Osteoblast (primary cell): ENCODE measurements at regions not wholly inside any gene's neighbourhood (a gene's known extent, or its start where the extent isn't known, plus 50 kb on each side); places are given as distances from the start of the nearest gene placed in this dataset.

Experiments
- DNase-seq: peaks from one replicate; pipeline ENCODE4 v3.0.0; 2011; ENCODE audit warnings: low spot score, mixed read lengths; ENCODE audit not compliant: insufficient read length; ENCODE audit errors: missing footprints
- H2AFZ ChIP-seq: 2 replicates; pipeline ENCODE4 v1.6.0; 2011; ENCODE audit warnings: mild to moderate bottlenecking, low read length
- H3K27ac ChIP-seq: 2 replicates; pipeline ENCODE4 v1.5.1; 2011; ENCODE audit warnings: mild to moderate bottlenecking, low read depth, low read length, moderate library complexity
- H3K27me3 ChIP-seq: 2 replicates; pipeline ENCODE4 v1.6.0; 2012; ENCODE audit warnings: mild to moderate bottlenecking, control low read depth, inconsistent platforms, low read length, moderate library complexity; ENCODE audit not compliant: insufficient read depth
- H3K36me3 ChIP-seq: 2 replicates; pipeline ENCODE4 v1.5.1; 2011; ENCODE audit warnings: mild to moderate bottlenecking, low read length, control low read depth, moderate library complexity; ENCODE audit not compliant: insufficient read depth
- H3K4me1 ChIP-seq: 2 replicates; pipeline ENCODE4 v1.5.1; 2011; ENCODE audit warnings: mild to moderate bottlenecking, low read length, control low read depth, moderate library complexity; ENCODE audit not compliant: insufficient read depth
- H3K4me2 ChIP-seq: 2 replicates; pipeline ENCODE4 v1.6.0; 2011; ENCODE audit warnings: mild to moderate bottlenecking, low read length; ENCODE audit not compliant: insufficient read depth
- H3K4me3 ChIP-seq: fragments of 200-600 bp; sonication (generic); 3 replicates; pipeline ENCODE4 v1.5.1; 2012; ENCODE audit warnings: mild to moderate bottlenecking, low read length, inconsistent platforms; ENCODE audit not compliant: insufficient read depth
- H3K79me2 ChIP-seq: 2 replicates; pipeline ENCODE4 v1.6.0; 2012; ENCODE audit warnings: mild to moderate bottlenecking, low read length, control low read depth, inconsistent platforms; ENCODE audit not compliant: insufficient read depth
- H3K9me3 ChIP-seq: 2 replicates; pipeline ENCODE4 v1.5.1; 2011; ENCODE audit warnings: low read depth, low read length, control low read depth
- H4K20me1 ChIP-seq: 2 replicates; pipeline ENCODE4 v1.6.0; 2012; ENCODE audit warnings: mild to moderate bottlenecking, low read length, control low read depth; ENCODE audit not compliant: insufficient read depth
- CTCF ChIP-seq: IDR thresholded peaks from 2 replicates; pipeline ENCODE4 v1.5.1; 2011; ENCODE audit warnings: mild to moderate bottlenecking, low read depth, low read length, moderate library complexity; ENCODE audit errors: extremely low read depth

GRCh38 chr9:74336161-74336560, 161.0 kb upstream of the RORB start:
- no peaks in the 10 kb centered on the region for H3K9me3 ChIP-seq
- no peak overlapping the region for H3K4me3 ChIP-seq
- no peaks in the 10 kb centered on the region for H3K27me3 ChIP-seq
- H3K4me2 ChIP-seq, result no peak overlapping the region
- no peak for DNase-seq
- no peaks in the 10 kb centered on the region for H3K79me2 ChIP-seq
- H4K20me1 ChIP-seq, result no peaks in the 10 kb centered on the region
- H2AFZ ChIP-seq, result no peak overlapping the region
- no peaks in the 10 kb centered on the region for H3K4me1 ChIP-seq
- no peak overlapping the region for H3K27ac ChIP-seq
- H3K36me3 ChIP-seq, result no peaks in the 10 kb centered on the region
- TF ChIP-seq CTCF, result no peak

GRCh38 chr9:74348777-74349176, 148.4 kb upstream of the RORB start:
- Histone ChIP-seq H3K79me2 (no peaks in the 10 kb centered on the region), H3K9me3 (no peaks in the 10 kb centered on the region), H4K20me1 (no peaks in the 10 kb centered on the region), H3K36me3 (no peaks in the 10 kb centered on the region), H2AFZ (no peak overlapping the region), H3K27me3 (no peaks in the 10 kb centered on the region), H3K4me1 (no peaks in the 10 kb centered on the region), H3K4me2 (no peak overlapping the region), H3K4me3 (no peak overlapping the region), H3K27ac (no peak overlapping the region)
- no peak for DNase-seq
- TF ChIP-seq CTCF, result no peak

GRCh38 chr9:74355107-74355506, 142.0 kb upstream of the RORB start:
- H3K27ac ChIP-seq, result no peak overlapping the region

GRCh38 chr9:74357577-74357976, 139.6 kb upstream of the RORB start:
- Histone ChIP-seq H3K4me1 (no peaks in the 10 kb centered on the region), H3K27ac (no peak overlapping the region), H3K9me3 (no peaks in the 10 kb centered on the region), H4K20me1 (no peaks in the 10 kb centered on the region), H3K79me2 (no peaks in the 10 kb centered on the region), H3K27me3 (no peaks in the 10 kb centered on the region), H3K4me3 (no peak overlapping the region), H3K4me2 (no peak overlapping the region), H3K36me3 (no peaks in the 10 kb centered on the region), H2AFZ (no peak overlapping the region)
- DNase-seq, result no peak
- no peak for TF ChIP-seq CTCF

More at GRCh38 chr9:74355107-74355506, 142.0 kb upstream of the RORB start:
- no peaks in the 10 kb centered on the region for H3K27me3 ChIP-seq
- TF ChIP-seq CTCF, result no peak
- no peak for DNase-seq
- no peak overlapping the region for H3K4me2 ChIP-seq
- no peak overlapping the region for H3K4me3 ChIP-seq
- H2AFZ ChIP-seq, result no peak overlapping the region
- H3K9me3 ChIP-seq, result no peaks in the 10 kb centered on the region
- H3K4me1 ChIP-seq, result no peaks in the 10 kb centered on the region
- H3K36me3 ChIP-seq, result no peaks in the 10 kb centered on the region
- H3K79me2 ChIP-seq, result no peaks in the 10 kb centered on the region
- no peaks in the 10 kb centered on the region for H4K20me1 ChIP-seq
